Astrocyte (in vitro differentiated cells and primary cell): ENCODE measurements at regions not wholly inside any gene's neighbourhood (a gene's known extent, or its start where the extent isn't known, plus 50 kb on each side); places are given as distances from the start of the nearest gene placed in this dataset.

Source experiments
- DNase-seq: peaks from one replicate; pipeline ENCODE4 v3.0.0-alpha.2; 2010; ENCODE audit warnings: low read depth
- FAIRE-seq: peaks from 2 replicates; lab custom pipeline; 2011; peaks lifted over from hg19 to GRCh38; lab: Jason Lieb, UNC
- H2AFZ ChIP-seq: 2 replicates; pipeline ENCODE4 v1.6.0; 2012; ENCODE audit warnings: low read depth, low read length, inconsistent platforms
- H3K27ac ChIP-seq: 2 replicates; pipeline ENCODE4 v1.5.1; 2011; ENCODE audit warnings: low read depth, low read length, inconsistent platforms
- H3K27me3 ChIP-seq: 2 replicates; pipeline ENCODE4 v1.6.0; 2011; ENCODE audit warnings: low read length, inconsistent platforms; ENCODE audit not compliant: insufficient read depth
- H3K36me3 ChIP-seq: 2 replicates; pipeline ENCODE4 v1.5.1; 2011; ENCODE audit warnings: low read length, inconsistent platforms; ENCODE audit not compliant: insufficient read depth
- H3K4me1 ChIP-seq: 2 replicates; pipeline ENCODE4 v1.5.1; 2011; ENCODE audit warnings: low read length, inconsistent platforms; ENCODE audit not compliant: insufficient read depth
- H3K4me2 ChIP-seq: 2 replicates; pipeline ENCODE4 v1.6.0; 2012; ENCODE audit warnings: low read length, inconsistent platforms
- H3K4me3 ChIP-seq: 2 replicates; pipeline ENCODE4 v1.5.1; 2011; ENCODE audit warnings: low read depth, mild to moderate bottlenecking, low read length, inconsistent platforms; ENCODE audit not compliant: insufficient read depth
- H3K79me2 ChIP-seq: 2 replicates; pipeline ENCODE4 v1.6.0; 2012; ENCODE audit warnings: mild to moderate bottlenecking, low read length, inconsistent platforms; ENCODE audit not compliant: insufficient read depth
- H3K9ac ChIP-seq: 2 replicates; pipeline ENCODE4 v1.6.0; 2012; ENCODE audit warnings: mild to moderate bottlenecking, low read length, inconsistent platforms
- H3K9me3 ChIP-seq: 2 replicates; pipeline ENCODE4 v1.5.1; 2012; ENCODE audit warnings: low read depth, mild to moderate bottlenecking, low read length, inconsistent platforms; ENCODE audit not compliant: insufficient read depth
- H4K20me1 ChIP-seq: 2 replicates; pipeline ENCODE4 v1.6.0; 2012; ENCODE audit warnings: low read length, inconsistent platforms; ENCODE audit not compliant: insufficient read depth
- H3K27ac Mint-ChIP-seq: one replicate; pipeline ENCODE4 v1.8.0; 2021; ENCODE audit warnings: mild to moderate bottlenecking, mixed read lengths; ENCODE audit not compliant: unreplicated experiment
- H3K27me3 Mint-ChIP-seq: one replicate; pipeline ENCODE4 v1.8.0; 2021; ENCODE audit warnings: low read depth, mixed read lengths; ENCODE audit not compliant: unreplicated experiment
- H3K36me3 Mint-ChIP-seq: one replicate; pipeline ENCODE4 v1.8.0; 2021; ENCODE audit warnings: low read depth, mixed read lengths; ENCODE audit not compliant: unreplicated experiment
- H3K4me1 Mint-ChIP-seq: one replicate; pipeline ENCODE4 v1.8.0; 2021; ENCODE audit warnings: low read depth, mixed read lengths; ENCODE audit not compliant: unreplicated experiment
- H3K4me3 Mint-ChIP-seq: one replicate; pipeline ENCODE4 v1.8.0; 2021; ENCODE audit warnings: mild to moderate bottlenecking, moderate library complexity, mixed read lengths; ENCODE audit not compliant: unreplicated experiment
- H3K9me3 Mint-ChIP-seq: one replicate; pipeline ENCODE4 v1.8.0; 2021; ENCODE audit warnings: mild to moderate bottlenecking, mixed read lengths; ENCODE audit not compliant: unreplicated experiment
- EZH2 ChIP-seq: IDR thresholded peaks from 2 replicates; pipeline ENCODE4 v1.6.1; 2012; ENCODE audit warnings: mild to moderate bottlenecking, low read length, inconsistent platforms; ENCODE audit not compliant: insufficient read depth
- TF ChIP-seq, protein P1 (sequence below): IDR thresholded peaks from 2 replicates; pipeline ENCODE4 v1.5.1; 2011; ENCODE audit warnings: low read depth, mild to moderate bottlenecking, inconsistent platforms, low read length, moderate library complexity; ENCODE audit not compliant: insufficient read depth

DNA sequence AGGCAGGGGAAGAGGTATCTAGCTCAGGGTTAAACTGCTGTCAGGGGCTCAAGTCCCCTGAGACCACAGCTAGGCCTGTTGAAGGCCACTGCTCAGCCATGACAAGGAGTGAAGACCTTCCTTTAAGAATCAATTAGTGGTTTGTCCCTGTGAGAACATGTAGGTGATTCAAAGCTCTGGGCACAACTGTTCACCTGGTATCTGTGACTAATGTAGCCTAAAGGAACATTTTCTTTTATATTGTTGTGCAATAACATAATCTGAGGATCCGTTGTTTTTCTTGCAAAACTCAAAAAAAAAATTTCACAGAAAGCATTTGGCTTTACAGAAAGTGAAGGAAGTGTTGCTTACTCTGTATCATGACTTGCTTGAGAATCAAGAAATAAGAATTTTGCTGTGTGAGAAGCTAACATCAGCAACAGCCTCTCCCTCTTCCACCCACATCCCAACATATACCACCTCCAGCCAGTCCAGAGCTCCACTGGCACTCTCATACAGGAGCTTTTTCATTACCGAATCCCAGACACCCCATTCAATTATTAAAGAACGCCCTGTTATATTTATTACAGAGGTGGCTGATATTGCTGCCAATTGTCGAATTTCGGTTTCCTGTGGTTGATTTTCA is 807.0 kb downstream of the TLE4 start:
- no peaks in the 10 kb centered on the region for H3K4me1 Mint-ChIP-seq
- FAIRE-seq = no peak
- no peak overlapping the region for H3K27ac Mint-ChIP-seq

DNA sequence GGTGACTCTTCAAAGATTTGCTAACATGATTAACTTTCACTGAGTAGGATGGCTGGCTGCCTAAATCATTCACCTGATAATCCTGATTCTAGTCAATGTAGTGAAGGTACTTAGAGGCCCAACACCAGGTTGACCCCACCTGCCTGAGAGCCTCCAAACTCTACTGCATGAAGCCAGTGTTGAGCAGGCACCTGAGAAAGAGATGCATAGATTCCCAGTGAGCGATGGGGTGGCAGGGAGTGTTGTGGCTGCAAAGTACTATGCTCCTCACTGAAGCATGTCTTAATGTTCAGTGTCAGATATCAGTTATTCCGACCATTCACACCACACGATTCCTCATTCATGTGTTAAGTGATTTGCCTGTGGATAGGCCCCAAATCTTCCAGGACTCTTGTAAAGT is 804.4 kb downstream of the TLE4 start:
- no peaks in the 10 kb centered on the region for H3K4me1 Mint-ChIP-seq

More for the DNA sequence above, 807.0 kb downstream of the TLE4 start:
- no peaks in the 10 kb centered on the region for H3K36me3 ChIP-seq
- H3K36me3 Mint-ChIP-seq = no peaks in the 10 kb centered on the region
- no peak overlapping the region for H3K4me3 ChIP-seq
- no peak for DNase-seq
- no peak for TF ChIP-seq EZH2
- TF ChIP-seq, protein P1, sequence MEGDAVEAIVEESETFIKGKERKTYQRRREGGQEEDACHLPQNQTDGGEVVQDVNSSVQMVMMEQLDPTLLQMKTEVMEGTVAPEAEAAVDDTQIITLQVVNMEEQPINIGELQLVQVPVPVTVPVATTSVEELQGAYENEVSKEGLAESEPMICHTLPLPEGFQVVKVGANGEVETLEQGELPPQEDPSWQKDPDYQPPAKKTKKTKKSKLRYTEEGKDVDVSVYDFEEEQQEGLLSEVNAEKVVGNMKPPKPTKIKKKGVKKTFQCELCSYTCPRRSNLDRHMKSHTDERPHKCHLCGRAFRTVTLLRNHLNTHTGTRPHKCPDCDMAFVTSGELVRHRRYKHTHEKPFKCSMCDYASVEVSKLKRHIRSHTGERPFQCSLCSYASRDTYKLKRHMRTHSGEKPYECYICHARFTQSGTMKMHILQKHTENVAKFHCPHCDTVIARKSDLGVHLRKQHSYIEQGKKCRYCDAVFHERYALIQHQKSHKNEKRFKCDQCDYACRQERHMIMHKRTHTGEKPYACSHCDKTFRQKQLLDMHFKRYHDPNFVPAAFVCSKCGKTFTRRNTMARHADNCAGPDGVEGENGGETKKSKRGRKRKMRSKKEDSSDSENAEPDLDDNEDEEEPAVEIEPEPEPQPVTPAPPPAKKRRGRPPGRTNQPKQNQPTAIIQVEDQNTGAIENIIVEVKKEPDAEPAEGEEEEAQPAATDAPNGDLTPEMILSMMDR = no peak
- no peaks in the 10 kb centered on the region for H3K9me3 ChIP-seq
- H3K79me2 ChIP-seq = no peaks in the 10 kb centered on the region
- H3K9me3 Mint-ChIP-seq = no peaks in the 10 kb centered on the region
- H4K20me1 ChIP-seq = no peaks in the 10 kb centered on the region
- H3K4me3 Mint-ChIP-seq = no peak overlapping the region
- no peak overlapping the region for H3K4me2 ChIP-seq
- H3K4me1 ChIP-seq = no peaks in the 10 kb centered on the region
- H3K27me3 ChIP-seq = no peaks in the 10 kb centered on the region
- H3K27me3 Mint-ChIP-seq = peaks cover 5% of the 10 kb centered on the region
- no peak overlapping the region for H3K9ac ChIP-seq
- no peak overlapping the region for H2AFZ ChIP-seq
- no peak overlapping the region for H3K27ac ChIP-seq

DNA sequence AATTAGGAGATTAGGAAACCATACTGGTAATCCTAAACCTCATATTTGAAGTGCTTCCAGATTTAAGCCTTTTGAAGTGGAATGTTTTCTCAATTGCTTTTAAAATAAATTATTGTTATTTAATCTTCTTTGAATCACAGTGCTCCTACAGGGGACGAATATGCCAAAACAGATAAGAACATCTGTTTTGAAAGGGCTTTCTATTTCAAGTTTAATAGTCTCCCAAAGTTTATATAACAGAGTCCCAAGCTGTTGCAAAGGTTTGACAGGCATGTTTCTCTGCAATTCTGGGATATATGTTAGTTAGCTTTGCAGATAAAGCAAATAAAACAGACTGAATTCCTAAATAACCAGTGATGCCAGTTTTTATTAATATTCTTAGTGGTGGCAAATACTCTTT is 803.7 kb downstream of the TLE4 start:
- Histone ChIP-seq H3K36me3 (no peaks in the 10 kb centered on the region), H3K4me3 (no peak overlapping the region), H4K20me1 (no peaks in the 10 kb centered on the region), H3K9ac (no peak overlapping the region), H3K4me1 (no peaks in the 10 kb centered on the region), H3K27me3 (no peaks in the 10 kb centered on the region), H2AFZ (no peak overlapping the region), H3K79me2 (no peaks in the 10 kb centered on the region), H3K4me2 (no peak overlapping the region), H3K9me3 (no peaks in the 10 kb centered on the region), H3K27ac (no peak overlapping the region)
- H3K27me3 Mint-ChIP-seq = peaks cover 5% of the 10 kb centered on the region
- H3K36me3 Mint-ChIP-seq = no peaks in the 10 kb centered on the region
- FAIRE-seq = no peak
- TF ChIP-seq, protein P1 = no peak
- no peak for TF ChIP-seq EZH2
- H3K4me3 Mint-ChIP-seq = no peak overlapping the region
- no peak for DNase-seq
- no peak overlapping the region for H3K27ac Mint-ChIP-seq
- no peaks in the 10 kb centered on the region for H3K4me1 Mint-ChIP-seq
- no peaks in the 10 kb centered on the region for H3K9me3 Mint-ChIP-seq

More for the DNA sequence above, 804.4 kb downstream of the TLE4 start:
- Histone ChIP-seq H3K79me2 (no peaks in the 10 kb centered on the region), H4K20me1 (no peaks in the 10 kb centered on the region), H3K4me1 (no peaks in the 10 kb centered on the region), H3K9me3 (no peaks in the 10 kb centered on the region), H3K27me3 (no peaks in the 10 kb centered on the region), H3K36me3 (no peaks in the 10 kb centered on the region), H3K27ac (no peak overlapping the region), H3K9ac (no peak overlapping the region), H3K4me3 (no peak overlapping the region), H2AFZ (no peak overlapping the region), H3K4me2 (no peak overlapping the region)
- Mint-ChIP-seq H3K27me3 (peaks cover 5% of the 10 kb centered on the region), H3K4me3 (no peak overlapping the region), H3K9me3 (no peaks in the 10 kb centered on the region), H3K36me3 (no peaks in the 10 kb centered on the region), H3K27ac (no peak overlapping the region)
- no peak for DNase-seq
- no peak for TF ChIP-seq EZH2
- TF ChIP-seq, protein P1 = no peak
- FAIRE-seq = no peak
